Activated CD8-positive, alpha-beta memory T cell treated with anti-CD3 and anti-CD28 coated beads for 24 hours (primary cell): ENCODE measurements at regions not wholly inside any gene's neighbourhood (a gene's known extent, or its start where the extent isn't known, plus 50 kb on each side); places are given as distances from the start of the nearest gene placed in this dataset.

Source experiments
- DNase-seq: peaks from one replicate; pipeline ENCODE4 v3.0.0-alpha.2; 2020

GRCh38 chr21:38165466-38166172, 91.2 kb upstream of the KCNJ15 start:
- DNase-seq, result no peak

- DNase-seq, result no peak
These were observed 90.6 kb upstream of the KCNJ15 start for GRCh38 chr21:38166173-38166535.

GRCh38 chr21:38167345-38167744, 89.4 kb upstream of the KCNJ15 start:
- no peak for DNase-seq

- DNase-seq, result no peak
These were observed 86.5 kb upstream of the KCNJ15 start for GRCh38 chr21:38170283-38170682.

GRCh38 chr21:38170704-38171682, 85.8 kb upstream of the KCNJ15 start:
- no peak for DNase-seq

GRCh38 chr21:38171723-38172344, 85.0 kb upstream of the KCNJ15 start:
- DNase-seq, result no peak

GRCh38 chr21:38173276-38174035, 83.3 kb upstream of the KCNJ15 start:
- DNase-seq, result no peak

- DNase-seq, result no peak
These were observed 81.5 kb upstream of the KCNJ15 start for GRCh38 chr21:38175306-38175705.

GRCh38 chr21:38177919-38178652, 78.7 kb upstream of the KCNJ15 start:
- DNase-seq, result no peak

GRCh38 chr21:38178653-38179470, 77.9 kb upstream of the KCNJ15 start:
- DNase-seq, result no peak

GRCh38 chr21:38179511-38179910, 77.3 kb upstream of the KCNJ15 start:
- DNase-seq, result no peak

GRCh38 chr21:38181096-38181495, 75.7 kb upstream of the KCNJ15 start:
- no peak for DNase-seq

- DNase-seq, result no peak
These were observed 74.3 kb upstream of the KCNJ15 start for GRCh38 chr21:38182370-38182985.

- DNase-seq, result no peak
These were observed 72.8 kb upstream of the KCNJ15 start for GRCh38 chr21:38183961-38184360.

- no peak for DNase-seq
These were observed 70.0 kb upstream of the KCNJ15 start for GRCh38 chr21:38186661-38187270.

- DNase-seq, result no peak
These were observed 68.8 kb upstream of the KCNJ15 start for GRCh38 chr21:38188037-38188436.

GRCh38 chr21:38196036-38196435, 60.8 kb upstream of the KCNJ15 start:
- no peak for DNase-seq

- no peak for DNase-seq
These were observed 54.0 kb upstream of the KCNJ15 start for GRCh38 chr21:38202811-38203210.

GRCh38 chr21:38203229-38203628, 53.6 kb upstream of the KCNJ15 start:
- DNase-seq, result no peak

- no peak for DNase-seq
These were observed 50.9 kb upstream of the KCNJ15 start for GRCh38 chr21:38205940-38206339.
